ENCODE measurements at regions not wholly inside any gene's neighbourhood (a gene's known extent, or its start where the extent isn't known, plus 50 kb on each side); places are given as distances from the start of the nearest gene placed in this dataset.

- peaks cover 9% of the 10 kb centered on the region for H3K36me3 Mint-ChIP-seq (ENCODE audit: low read depth, unreplicated experiment)
- TF ChIP-seq, protein P1, sequence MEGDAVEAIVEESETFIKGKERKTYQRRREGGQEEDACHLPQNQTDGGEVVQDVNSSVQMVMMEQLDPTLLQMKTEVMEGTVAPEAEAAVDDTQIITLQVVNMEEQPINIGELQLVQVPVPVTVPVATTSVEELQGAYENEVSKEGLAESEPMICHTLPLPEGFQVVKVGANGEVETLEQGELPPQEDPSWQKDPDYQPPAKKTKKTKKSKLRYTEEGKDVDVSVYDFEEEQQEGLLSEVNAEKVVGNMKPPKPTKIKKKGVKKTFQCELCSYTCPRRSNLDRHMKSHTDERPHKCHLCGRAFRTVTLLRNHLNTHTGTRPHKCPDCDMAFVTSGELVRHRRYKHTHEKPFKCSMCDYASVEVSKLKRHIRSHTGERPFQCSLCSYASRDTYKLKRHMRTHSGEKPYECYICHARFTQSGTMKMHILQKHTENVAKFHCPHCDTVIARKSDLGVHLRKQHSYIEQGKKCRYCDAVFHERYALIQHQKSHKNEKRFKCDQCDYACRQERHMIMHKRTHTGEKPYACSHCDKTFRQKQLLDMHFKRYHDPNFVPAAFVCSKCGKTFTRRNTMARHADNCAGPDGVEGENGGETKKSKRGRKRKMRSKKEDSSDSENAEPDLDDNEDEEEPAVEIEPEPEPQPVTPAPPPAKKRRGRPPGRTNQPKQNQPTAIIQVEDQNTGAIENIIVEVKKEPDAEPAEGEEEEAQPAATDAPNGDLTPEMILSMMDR (IDR thresholded peaks at IDR 0.05; ENCODE audit: unreplicated experiment), result no peak
- no peaks in the 10 kb centered on the region for H3K4me1 Mint-ChIP-seq (ENCODE audit: unreplicated experiment)
- H3K27ac Mint-ChIP-seq (ENCODE audit: unreplicated experiment), result no peak overlapping the region
- no peak for DNase-seq (ENCODE audit: low spot score)
- no peak overlapping the region for H3K4me3 Mint-ChIP-seq (ENCODE audit: unreplicated experiment)
- H3K27me3 Mint-ChIP-seq (ENCODE audit: unreplicated experiment), result peaks cover 7% of the 10 kb centered on the region
- peaks cover 41% of the 10 kb centered on the region for H3K9me3 Mint-ChIP-seq (ENCODE audit: unreplicated experiment)
Observed at GRCh38 chr3:851098-851790, 241.6 kb upstream of the CNTN6 start.

GRCh38 chr3:852033-852432 is 240.8 kb upstream of the CNTN6 start:
- H3K36me3 Mint-ChIP-seq (ENCODE audit: low read depth, unreplicated experiment), result peaks cover 9% of the 10 kb centered on the region
- H3K4me1 Mint-ChIP-seq (ENCODE audit: unreplicated experiment), result no peaks in the 10 kb centered on the region
- H3K27me3 Mint-ChIP-seq (ENCODE audit: unreplicated experiment), result peaks cover 7% of the 10 kb centered on the region
- no peak for DNase-seq (ENCODE audit: low spot score)
- H3K9me3 Mint-ChIP-seq (ENCODE audit: unreplicated experiment), result peaks cover 39% of the 10 kb centered on the region
- TF ChIP-seq, protein P1 (IDR thresholded peaks at IDR 0.05; ENCODE audit: unreplicated experiment), result no peak
- H3K27ac Mint-ChIP-seq (ENCODE audit: unreplicated experiment), result no peak overlapping the region
- H3K4me3 Mint-ChIP-seq (ENCODE audit: unreplicated experiment), result no peak overlapping the region

GRCh38 chr3:853489-853888 is 239.3 kb upstream of the CNTN6 start:
- peaks cover 4% of the 10 kb centered on the region for H3K36me3 Mint-ChIP-seq (ENCODE audit: low read depth, unreplicated experiment)
- no peak overlapping the region for H3K27ac Mint-ChIP-seq (ENCODE audit: unreplicated experiment)
- peaks cover 30% of the 10 kb centered on the region for H3K9me3 Mint-ChIP-seq (ENCODE audit: unreplicated experiment)
- TF ChIP-seq, protein P1 (IDR thresholded peaks at IDR 0.05; ENCODE audit: unreplicated experiment), result no peak
- H3K4me3 Mint-ChIP-seq (ENCODE audit: unreplicated experiment), result no peak overlapping the region
- peaks cover 7% of the 10 kb centered on the region for H3K27me3 Mint-ChIP-seq (ENCODE audit: unreplicated experiment)
- H3K4me1 Mint-ChIP-seq (ENCODE audit: unreplicated experiment), result no peaks in the 10 kb centered on the region
- DNase-seq (ENCODE audit: low spot score), result no peak

- TF ChIP-seq, protein P1 (IDR thresholded peaks at IDR 0.05; ENCODE audit: unreplicated experiment), result no peak
- Mint-ChIP-seq H3K27ac (ENCODE audit: unreplicated experiment) (no peak overlapping the region), H3K36me3 (ENCODE audit: low read depth, unreplicated experiment) (no peaks in the 10 kb centered on the region), H3K4me1 (ENCODE audit: unreplicated experiment) (no peaks in the 10 kb centered on the region), H3K27me3 (ENCODE audit: unreplicated experiment) (peaks cover 4% of the 10 kb centered on the region), H3K4me3 (ENCODE audit: unreplicated experiment) (no peak overlapping the region), H3K9me3 (ENCODE audit: unreplicated experiment) (peaks cover 16% of the 10 kb centered on the region)
- DNase-seq (ENCODE audit: low spot score), result no peak
Observed at GRCh38 chr3:859135-859534, 233.7 kb upstream of the CNTN6 start.

DNA sequence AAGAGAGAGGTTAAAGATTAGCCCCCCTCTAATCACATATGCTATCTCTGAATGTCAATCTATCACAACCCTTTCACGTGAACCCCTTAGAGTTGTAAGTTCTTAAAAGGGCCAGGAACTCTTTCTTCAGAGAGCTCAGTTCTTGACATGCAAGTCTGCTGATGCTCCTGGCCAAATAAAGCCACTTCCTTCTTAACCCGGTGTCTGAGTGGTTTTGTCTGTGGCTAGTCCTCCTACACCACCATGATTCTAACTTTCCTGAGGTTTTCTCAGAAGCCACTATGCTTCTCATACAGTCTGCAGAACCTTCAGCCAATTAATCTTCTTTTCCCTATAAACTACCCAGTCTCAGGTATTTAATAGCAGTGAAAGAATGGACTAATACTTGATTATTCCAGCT is 231.1 kb upstream of the CNTN6 start:
- no peaks in the 10 kb centered on the region for H3K36me3 Mint-ChIP-seq (ENCODE audit: low read depth, unreplicated experiment)
- DNase-seq (ENCODE audit: low spot score), result no peak
- no peaks in the 10 kb centered on the region for H3K4me1 Mint-ChIP-seq (ENCODE audit: unreplicated experiment)
- no peaks in the 10 kb centered on the region for H3K27me3 Mint-ChIP-seq (ENCODE audit: unreplicated experiment)
- H3K9me3 Mint-ChIP-seq (ENCODE audit: unreplicated experiment), result peaks cover 8% of the 10 kb centered on the region
- no peak overlapping the region for H3K4me3 Mint-ChIP-seq (ENCODE audit: unreplicated experiment)
- H3K27ac Mint-ChIP-seq (ENCODE audit: unreplicated experiment), result no peak overlapping the region
- TF ChIP-seq, protein P1 (IDR thresholded peaks at IDR 0.05; ENCODE audit: unreplicated experiment), result no peak

All from endothelial cell (in vitro differentiated cells).